ENCODE measurements at regions not wholly inside any gene's neighbourhood (a gene's known extent, or its start where the extent isn't known, plus 50 kb on each side); places are given as distances from the start of the nearest gene placed in this dataset.

GRCh38 chr2:104501342-104501741 is 352.6 kb upstream of the POU3F3 start:
- no peak for DNase-seq (ENCODE audit: low spot score)
- TF ChIP-seq CTCF (IDR thresholded peaks at IDR 0.05; ENCODE audit: extremely low read depth, insufficient read depth, missing control alignments): no peak
- in situ Hi-C loops (cut with MboI; ENCODE audit: low pct_unique_long_range_greater_than_20kb, low sequenced_read_pairs, unreplicated experiment): no loop called here

GRCh38 chr2:104501929-104502328 is 352.0 kb upstream of the POU3F3 start:
- in situ Hi-C loops (cut with MboI; ENCODE audit: low pct_unique_long_range_greater_than_20kb, low sequenced_read_pairs, unreplicated experiment): no loop called here
- TF ChIP-seq CTCF (IDR thresholded peaks at IDR 0.05; ENCODE audit: extremely low read depth, insufficient read depth, missing control alignments): no peak
- no peak for DNase-seq (ENCODE audit: low spot score)

GRCh38 chr2:104502901-104503300 is 351.0 kb upstream of the POU3F3 start:
- no peak for DNase-seq (ENCODE audit: low spot score)
- in situ Hi-C loops (cut with MboI; ENCODE audit: low pct_unique_long_range_greater_than_20kb, low sequenced_read_pairs, unreplicated experiment): no loop called here
- TF ChIP-seq CTCF (IDR thresholded peaks at IDR 0.05; ENCODE audit: extremely low read depth, insufficient read depth, missing control alignments): no peak

GRCh38 chr2:104504331-104505073 is 349.4 kb upstream of the POU3F3 start:
- DNase-seq (ENCODE audit: low spot score): no peak
- in situ Hi-C loops (cut with MboI; ENCODE audit: low pct_unique_long_range_greater_than_20kb, low sequenced_read_pairs, unreplicated experiment): no loop called here
- no peak for TF ChIP-seq CTCF (IDR thresholded peaks at IDR 0.05; ENCODE audit: extremely low read depth, insufficient read depth, missing control alignments)

GRCh38 chr2:104518256-104518655 is 335.7 kb upstream of the POU3F3 start:
- TF ChIP-seq CTCF (IDR thresholded peaks at IDR 0.05; ENCODE audit: extremely low read depth, insufficient read depth, missing control alignments): no peak
- in situ Hi-C loops (cut with MboI; ENCODE audit: low pct_unique_long_range_greater_than_20kb, low sequenced_read_pairs, unreplicated experiment): no loop called here
- no peak for DNase-seq (ENCODE audit: low spot score)

GRCh38 chr2:104521247-104521646 is 332.7 kb upstream of the POU3F3 start:
- in situ Hi-C loops (cut with MboI; ENCODE audit: low pct_unique_long_range_greater_than_20kb, low sequenced_read_pairs, unreplicated experiment): no loop called here
- no peak for DNase-seq (ENCODE audit: low spot score)
- TF ChIP-seq CTCF (IDR thresholded peaks at IDR 0.05; ENCODE audit: extremely low read depth, insufficient read depth, missing control alignments): no peak
